Breast epithelium (tissue), 4 donors: ENCODE measurements at regions not wholly inside any gene's neighbourhood (a gene's known extent, or its start where the extent isn't known, plus 50 kb on each side); places are given as distances from the start of the nearest gene placed in this dataset.

Source experiments
- DNase-seq, 2 donors: peaks; one replicate each; pipeline ENCODE4 v3.0.0-alpha.2; 2019; ENCODE audit warnings: low spot score in 2 of 2
- H3K27ac ChIP-seq, 2 donors: fragments of 200-600 bp; sonication (generic) in 1 of 2; one replicate each; pipeline ENCODE4 v1.5.1; 2016 to 2019; ENCODE audit warnings: mild to moderate bottlenecking in 1 of 2
- H3K27me3 ChIP-seq, 2 donors: fragments of 200-600 bp; sonication (generic) in 1 of 2; one replicate each; pipeline versions ENCODE4 v1.5.1 to v1.6.0; 2017 to 2019; ENCODE audit warnings: control low read depth in 1 of 2, mild to moderate bottlenecking in 1 of 2
- H3K36me3 ChIP-seq: fragments of 200-600 bp; one replicate; pipeline ENCODE4 v1.5.1; 2019
- H3K4me1 ChIP-seq, 2 donors: fragments of 200-600 bp; sonication (generic); one replicate each; pipeline ENCODE4 v1.5.1; 2016 to 2019; ENCODE audit warnings: control low read depth in 1 of 2
- H3K4me3 ChIP-seq, 3 donors: fragments of 200-600 bp; sonication (generic); 1 replicate in 2 of 3; 2 replicates in 1 of 3; pipeline ENCODE4 v1.5.1; 2016 to 2019; ENCODE audit warnings: mild to moderate bottlenecking in 3 of 3, moderate library complexity in 2 of 3
- H3K9me3 ChIP-seq, 2 donors: fragments of 200-600 bp; sonication (generic) in 1 of 2; one replicate each; pipeline ENCODE4 v1.5.1; 2016 to 2019; ENCODE audit warnings: control low read depth in 1 of 2
- CTCF ChIP-seq, 3 donors: fragments of 450-650 bp; IDR thresholded peaks; one replicate each; pipeline ENCODE4 v1.5.1; 2016 to 2017; ENCODE audit warnings: antibody characterized with exemption in 3 of 3, mild to moderate bottlenecking in 3 of 3, moderate library complexity in 3 of 3
- POLR2A ChIP-seq: fragments of 450-650 bp; IDR thresholded peaks from one replicate; pipeline ENCODE4 v1.6.1; 2016; ENCODE audit warnings: antibody characterized with exemption, mild to moderate bottlenecking, moderate library complexity
- POLR2AphosphoS5 ChIP-seq, 3 donors: sonication (generic); formaldehyde crosslinking; IDR thresholded peaks; one replicate each; pipeline ENCODE4 v1.6.1; 2017; ENCODE audit warnings: antibody characterized with exemption in 3 of 3
- intact Hi-C: fragments of 100-400 bp; cut with DNase I; formaldehyde crosslinking; loops from one replicate; pipeline ENCODE4 v1.15.1; 2023; ENCODE audit warnings: low total_unique reads

- Histone ChIP-seq H3K27ac (no peak overlapping the region), H3K36me3 (no peaks in the 10 kb centered on the region), H3K4me3 (no peak overlapping the region), H3K4me1 (no peaks in the 10 kb centered on the region), H3K9me3 (peaks cover 0 to under 1% of the 10 kb centered on the region in 2 donors), H3K27me3 (peaks cover 0 to 15% of the 10 kb centered on the region in 2 donors)
- intact Hi-C loops, result no loop called here
- TF ChIP-seq POLR2A, result no peak
- TF ChIP-seq CTCF (IDR thresholded peaks at IDR 0.05), result no peak
- TF ChIP-seq POLR2AphosphoS5 (IDR thresholded peaks at IDR 0.05), result no peak
- no peak for DNase-seq
These were observed 1231.6 kb downstream of the TBC1D22A start for GRCh38 chr22:47994045-47994444.

- intact Hi-C loops, result no loop called here
- no peak overlapping the region for H3K27ac ChIP-seq
- H3K36me3 ChIP-seq, result no peaks in the 10 kb centered on the region
- H3K27me3 ChIP-seq, result peaks cover 0 to 5% of the 10 kb centered on the region in 2 donors
- H3K4me1 ChIP-seq, result no peaks in the 10 kb centered on the region
- peaks cover 0 to 23% of the 10 kb centered on the region in 2 donors for H3K9me3 ChIP-seq
- TF ChIP-seq CTCF (IDR thresholded peaks at IDR 0.05) (no peak), POLR2AphosphoS5 (IDR thresholded peaks at IDR 0.05) (no peak), POLR2A (no peak)
- DNase-seq, result no peak
- H3K4me3 ChIP-seq, result no peak overlapping the region
These were observed 1228.0 kb downstream of the TBC1D22A start for GRCh38 chr22:47990481-47990880.

DNA sequence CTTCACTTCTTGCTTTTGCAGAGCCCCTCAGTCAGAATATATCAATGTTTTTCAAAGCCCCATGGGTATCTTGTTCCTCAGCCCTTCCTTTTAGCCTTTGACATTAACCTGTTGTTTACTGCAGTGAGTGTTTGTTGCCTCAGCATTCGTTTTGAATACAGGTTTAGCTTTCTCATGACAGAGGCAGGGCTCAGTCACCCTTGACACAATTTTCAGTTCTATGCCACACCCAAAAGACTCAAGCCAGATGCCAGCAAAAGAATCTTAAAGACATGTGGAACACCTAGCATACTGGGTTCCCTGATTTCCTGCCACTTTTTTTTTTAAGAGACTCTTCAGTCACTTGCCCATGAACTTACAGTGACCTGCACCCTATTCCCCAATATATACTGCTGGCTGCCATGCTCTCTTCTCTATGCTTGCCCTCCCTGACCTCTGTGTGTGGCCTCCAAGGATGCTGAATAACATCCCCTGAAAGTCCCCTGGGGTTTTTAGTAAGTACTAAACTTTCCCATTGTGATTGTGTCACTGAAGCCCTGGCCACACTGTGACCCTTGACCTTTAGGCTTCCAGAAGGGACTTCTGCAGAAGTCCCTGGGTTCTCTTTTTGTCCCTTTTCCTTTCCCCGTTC lies 1225.5 kb downstream of the TBC1D22A start:
- Histone ChIP-seq H3K4me1 (no peaks in the 10 kb centered on the region), H3K4me3 (no peak overlapping the region), H3K36me3 (no peaks in the 10 kb centered on the region), H3K9me3 (peaks cover 0 to 23% of the 10 kb centered on the region in 2 donors), H3K27ac (no peak overlapping the region), H3K27me3 (peaks cover 0 to 5% of the 10 kb centered on the region in 2 donors)
- DNase-seq, result no peak
- intact Hi-C loops, result no loop called here
- no peak for TF ChIP-seq POLR2AphosphoS5 (IDR thresholded peaks at IDR 0.05)
- no peak for TF ChIP-seq POLR2A
- no peak for TF ChIP-seq CTCF (IDR thresholded peaks at IDR 0.05)

DNA sequence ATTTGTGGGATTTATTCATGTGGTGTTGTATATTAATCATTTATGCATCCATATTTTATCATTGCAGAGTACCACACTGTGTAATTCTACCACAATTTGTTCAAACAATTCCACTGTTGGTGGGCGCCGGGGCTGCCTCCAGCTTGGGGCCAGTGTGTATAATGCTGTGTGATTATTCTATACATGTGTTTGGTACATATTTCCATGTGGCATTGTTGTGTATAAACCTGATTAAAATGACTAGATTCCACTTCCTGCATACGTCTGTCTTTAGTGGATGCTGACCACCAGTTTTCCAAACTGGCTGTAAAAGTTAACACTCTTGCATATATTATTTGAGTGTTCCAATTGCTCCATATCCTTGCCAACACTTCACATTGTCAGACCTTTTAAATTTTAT lies 1213.8 kb downstream of the TBC1D22A start:
- intact Hi-C loops, result no loop called here
- peaks cover 0 to 33% of the 10 kb centered on the region in 2 donors for H3K9me3 ChIP-seq
- TF ChIP-seq CTCF (IDR thresholded peaks at IDR 0.05), result no peak
- no peak for TF ChIP-seq POLR2AphosphoS5 (IDR thresholded peaks at IDR 0.05)
- no peak for TF ChIP-seq POLR2A
- no peak overlapping the region for H3K27ac ChIP-seq
- H3K27me3 ChIP-seq, result peaks cover 0 to 11% of the 10 kb centered on the region in 2 donors
- H3K36me3 ChIP-seq, result no peaks in the 10 kb centered on the region
- no peak for DNase-seq
- H3K4me1 ChIP-seq, result no peaks in the 10 kb centered on the region
- no peak overlapping the region for H3K4me3 ChIP-seq

DNA sequence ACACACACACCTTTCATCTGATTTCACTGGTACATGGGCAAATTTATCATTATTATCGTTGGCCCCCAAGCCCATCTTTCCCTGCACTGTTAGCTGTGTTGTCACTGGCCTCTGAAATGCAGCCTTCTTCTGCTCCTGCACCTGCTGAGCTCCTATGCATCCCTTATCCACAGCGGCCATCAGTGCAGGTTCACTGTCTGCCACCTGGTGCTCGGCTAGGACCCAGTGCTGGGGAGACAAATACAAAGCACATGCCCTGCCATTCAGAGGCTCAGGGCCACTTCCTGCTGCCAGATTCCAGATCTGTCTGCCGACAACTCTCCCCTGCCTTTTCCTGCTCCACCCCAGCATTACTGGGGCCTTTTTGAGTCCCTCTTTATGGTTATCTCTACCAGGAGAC lies 1205.4 kb downstream of the TBC1D22A start:
- TF ChIP-seq POLR2AphosphoS5 (IDR thresholded peaks at IDR 0.05) (no peak), POLR2A (no peak), CTCF (IDR thresholded peaks at IDR 0.05) (no peak)
- H3K4me3 ChIP-seq, result no peak overlapping the region
- H3K27ac ChIP-seq, result no peak overlapping the region
- intact Hi-C loops, result no loop called here
- H3K4me1 ChIP-seq, result no peaks in the 10 kb centered on the region
- no peaks in the 10 kb centered on the region for H3K9me3 ChIP-seq
- DNase-seq, result no peak
- peaks cover 0 to 34% of the 10 kb centered on the region in 2 donors for H3K27me3 ChIP-seq
- H3K36me3 ChIP-seq, result no peaks in the 10 kb centered on the region
